ENCODE measurements at regions not wholly inside any gene's neighbourhood (a gene's known extent, or its start where the extent isn't known, plus 50 kb on each side); places are given as distances from the start of the nearest gene placed in this dataset.

DNA sequence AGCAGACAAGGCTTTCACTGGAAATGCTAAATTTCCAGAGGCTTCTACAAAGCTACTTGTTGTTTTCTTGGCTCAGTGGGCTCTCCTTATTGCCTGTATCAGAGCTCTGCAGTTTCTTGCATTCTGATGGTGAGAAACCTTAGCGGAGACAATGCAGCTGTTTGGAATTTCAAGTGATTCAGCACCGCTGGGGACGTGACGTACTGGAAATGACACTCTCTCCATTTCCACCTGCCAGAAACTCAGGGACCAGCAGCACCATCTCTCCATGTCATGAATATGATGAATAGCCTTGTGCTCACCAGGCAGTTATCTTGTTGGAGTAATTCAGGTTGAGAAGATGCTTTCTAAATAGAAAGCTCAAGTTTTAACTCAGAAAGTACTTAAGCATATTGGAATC, 497.2 kb upstream of the DEPDC1 start:
- no peaks in the 10 kb centered on the region for H3K27me3 ChIP-seq
- DNase-seq (ENCODE audit: low spot score in 2 of 2): no peak
- peaks cover 0 to 3% of the 10 kb centered on the region in 2 donors for H3K9me3 ChIP-seq
- intact Hi-C loops (cut with DNase I): no loop called here
- TF ChIP-seq, protein P1, sequence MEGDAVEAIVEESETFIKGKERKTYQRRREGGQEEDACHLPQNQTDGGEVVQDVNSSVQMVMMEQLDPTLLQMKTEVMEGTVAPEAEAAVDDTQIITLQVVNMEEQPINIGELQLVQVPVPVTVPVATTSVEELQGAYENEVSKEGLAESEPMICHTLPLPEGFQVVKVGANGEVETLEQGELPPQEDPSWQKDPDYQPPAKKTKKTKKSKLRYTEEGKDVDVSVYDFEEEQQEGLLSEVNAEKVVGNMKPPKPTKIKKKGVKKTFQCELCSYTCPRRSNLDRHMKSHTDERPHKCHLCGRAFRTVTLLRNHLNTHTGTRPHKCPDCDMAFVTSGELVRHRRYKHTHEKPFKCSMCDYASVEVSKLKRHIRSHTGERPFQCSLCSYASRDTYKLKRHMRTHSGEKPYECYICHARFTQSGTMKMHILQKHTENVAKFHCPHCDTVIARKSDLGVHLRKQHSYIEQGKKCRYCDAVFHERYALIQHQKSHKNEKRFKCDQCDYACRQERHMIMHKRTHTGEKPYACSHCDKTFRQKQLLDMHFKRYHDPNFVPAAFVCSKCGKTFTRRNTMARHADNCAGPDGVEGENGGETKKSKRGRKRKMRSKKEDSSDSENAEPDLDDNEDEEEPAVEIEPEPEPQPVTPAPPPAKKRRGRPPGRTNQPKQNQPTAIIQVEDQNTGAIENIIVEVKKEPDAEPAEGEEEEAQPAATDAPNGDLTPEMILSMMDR (IDR thresholded peaks at IDR 0.05): no peak
- H3K4me1 ChIP-seq: no peaks in the 10 kb centered on the region
- no peaks in the 10 kb centered on the region for H3K36me3 ChIP-seq
- no peak overlapping the region for H3K4me3 ChIP-seq
- H3K27ac ChIP-seq: no peak overlapping the region

DNA sequence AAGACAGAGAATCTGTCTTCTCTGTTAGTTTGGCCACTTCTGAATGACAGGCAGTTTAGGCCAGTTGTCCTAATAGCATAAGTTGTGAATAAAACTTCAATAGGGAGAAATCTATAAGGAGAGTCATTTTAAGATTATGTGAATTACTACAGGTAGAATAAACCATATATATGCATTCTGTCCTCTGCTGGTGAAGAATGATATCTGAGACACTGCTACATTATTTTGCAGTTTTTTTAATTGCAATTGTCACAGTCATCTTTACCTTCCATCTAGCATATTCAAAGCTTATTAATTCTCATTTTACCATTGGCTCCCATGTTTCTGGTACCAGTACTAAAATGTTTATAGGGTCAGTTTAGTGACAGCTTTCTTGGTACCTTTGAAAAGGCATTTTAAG, 519.6 kb upstream of the DEPDC1 start:
- intact Hi-C loops (cut with DNase I): no loop called here
- Histone ChIP-seq H3K9me3 (no peaks in the 10 kb centered on the region), H3K27ac (no peak overlapping the region), H3K36me3 (no peaks in the 10 kb centered on the region), H3K4me1 (no peaks in the 10 kb centered on the region), H3K4me3 (no peak overlapping the region), H3K27me3 (no peaks in the 10 kb centered on the region)
- DNase-seq (ENCODE audit: low spot score in 2 of 2): no peak
- TF ChIP-seq, protein P1 (IDR thresholded peaks at IDR 0.05): no peak

DNA sequence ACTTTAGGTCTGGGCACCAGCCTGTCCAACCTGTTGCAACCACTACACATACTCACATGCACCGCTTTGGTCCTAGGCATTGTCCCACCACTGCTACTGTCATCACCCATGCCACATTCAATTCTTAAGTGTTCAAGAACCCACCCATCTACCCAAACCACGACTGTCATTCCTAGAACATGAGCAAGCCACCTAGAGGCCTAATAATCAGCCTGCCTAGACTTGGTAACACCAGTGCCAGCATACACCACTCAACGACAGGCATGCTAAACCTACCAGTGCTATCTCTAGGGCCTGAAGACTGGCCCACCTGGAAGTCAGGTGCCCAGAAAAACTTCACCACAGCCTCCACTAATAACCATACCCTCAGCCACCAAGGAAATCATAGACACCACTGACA, 532.8 kb upstream of the DEPDC1 start:
- TF ChIP-seq, protein P1 (IDR thresholded peaks at IDR 0.05): no peak
- intact Hi-C loops (cut with DNase I): no loop called here

DNA sequence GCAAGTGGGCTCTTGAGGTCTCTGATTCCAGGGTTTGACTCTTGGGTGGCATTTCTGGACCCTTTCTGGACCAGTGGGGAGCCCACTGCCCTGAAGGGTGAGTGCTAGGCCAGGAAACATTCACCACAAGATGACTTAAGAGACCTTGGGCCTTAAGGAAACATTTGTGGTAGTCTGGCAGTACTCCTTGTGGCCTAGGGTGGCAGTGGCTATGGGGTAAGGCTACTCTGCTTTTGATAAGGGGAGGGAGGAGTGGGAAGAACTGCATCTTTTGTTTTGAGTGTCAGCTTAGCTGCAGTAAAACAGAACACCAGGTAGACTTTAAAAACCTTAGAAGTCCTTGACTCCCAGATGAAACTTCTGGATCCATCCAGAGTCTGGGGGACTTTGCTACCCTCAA, 529.3 kb upstream of the LRRC7 start:
- intact Hi-C loops (cut with DNase I): no loop called here
- peaks cover 0 to 20% of the 10 kb centered on the region in 2 donors for H3K9me3 ChIP-seq

More for the DNA sequence above, 532.8 kb upstream of the DEPDC1 start:
- Histone ChIP-seq H3K9me3 (peaks cover 12 to 33% of the 10 kb centered on the region in 2 donors), H3K27ac (no peak overlapping the region), H3K36me3 (no peaks in the 10 kb centered on the region), H3K4me3 (no peak overlapping the region), H3K4me1 (no peaks in the 10 kb centered on the region), H3K27me3 (no peaks in the 10 kb centered on the region)
- DNase-seq (ENCODE audit: low spot score in 2 of 2): no peak

DNA sequence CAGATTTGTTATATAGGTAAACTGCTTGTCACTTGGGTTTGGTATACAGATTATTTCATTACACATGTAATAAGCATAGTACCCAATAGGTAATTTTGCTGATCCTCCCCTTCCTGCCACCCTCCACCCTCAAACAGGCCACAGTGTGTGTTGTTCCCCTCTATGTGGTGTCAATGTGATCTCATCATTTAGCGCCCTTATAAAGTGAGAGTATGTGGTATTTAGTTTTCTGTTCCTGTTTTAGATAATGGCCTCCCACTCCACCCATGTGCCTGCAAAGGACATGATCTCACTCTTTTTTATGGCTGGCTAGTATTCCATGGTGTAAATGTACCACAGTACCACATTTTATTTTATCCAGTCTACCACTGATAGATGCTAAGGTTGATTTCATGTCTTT, 522.1 kb upstream of the LRRC7 start:
- H3K36me3 ChIP-seq: no peaks in the 10 kb centered on the region
- intact Hi-C loops (cut with DNase I): no loop called here
- no peaks in the 10 kb centered on the region for H3K27me3 ChIP-seq
- TF ChIP-seq, protein P1 (IDR thresholded peaks at IDR 0.05): no peak
- H3K4me3 ChIP-seq: no peak overlapping the region
- no peak overlapping the region for H3K27ac ChIP-seq
- no peaks in the 10 kb centered on the region for H3K9me3 ChIP-seq
- no peak for DNase-seq (ENCODE audit: low spot score in 2 of 2)
- H3K4me1 ChIP-seq: no peaks in the 10 kb centered on the region

More for the DNA sequence above, 529.3 kb upstream of the LRRC7 start:
- Histone ChIP-seq H3K27ac (no peak overlapping the region), H3K4me1 (no peaks in the 10 kb centered on the region), H3K4me3 (no peak overlapping the region), H3K36me3 (no peaks in the 10 kb centered on the region), H3K27me3 (no peaks in the 10 kb centered on the region)
- DNase-seq (ENCODE audit: low spot score in 2 of 2): no peak
- TF ChIP-seq, protein P1 (IDR thresholded peaks at IDR 0.05): no peak

- intact Hi-C loops (cut with DNase I): no loop called here
- TF ChIP-seq, protein P1 (IDR thresholded peaks at IDR 0.05): no peak
- no peaks in the 10 kb centered on the region for H3K27me3 ChIP-seq
- no peak overlapping the region for H3K4me3 ChIP-seq
- H3K27ac ChIP-seq: no peak overlapping the region
- H3K36me3 ChIP-seq: no peaks in the 10 kb centered on the region
- DNase-seq (ENCODE audit: low spot score in 2 of 2): no peak
- H3K9me3 ChIP-seq: no peaks in the 10 kb centered on the region
- H3K4me1 ChIP-seq: no peaks in the 10 kb centered on the region
Observed at GRCh38 chr1:69055194-69055593, 512.5 kb upstream of the LRRC7 start.

All from ascending aorta (tissue), 2 donors.